Body of pancreas (tissue), 4 donors: ENCODE measurements at regions not wholly inside any gene's neighbourhood (a gene's known extent, or its start where the extent isn't known, plus 50 kb on each side); places are given as distances from the start of the nearest gene placed in this dataset.

ENCODE experiments used
- POLR2A ChIP-seq, 3 donors: fragments of 450-650 bp; IDR thresholded peaks; one replicate each; pipeline ENCODE4 v1.6.1; 2016; ENCODE audit warnings: antibody characterized with exemption in 3 of 3, mild to moderate bottlenecking in 2 of 3
- TF ChIP-seq, protein P1 (sequence below), 7 experiments: fragments of 450-650 bp in 4 of 7; fragments of 200-600 bp in 3 of 7; sonication (generic) in 3 of 7; IDR thresholded peaks; one replicate each; pipeline ENCODE4 v1.5.1; 2016 to 2019; ENCODE audit warnings: antibody characterized with exemption in 7 of 7

DNA sequence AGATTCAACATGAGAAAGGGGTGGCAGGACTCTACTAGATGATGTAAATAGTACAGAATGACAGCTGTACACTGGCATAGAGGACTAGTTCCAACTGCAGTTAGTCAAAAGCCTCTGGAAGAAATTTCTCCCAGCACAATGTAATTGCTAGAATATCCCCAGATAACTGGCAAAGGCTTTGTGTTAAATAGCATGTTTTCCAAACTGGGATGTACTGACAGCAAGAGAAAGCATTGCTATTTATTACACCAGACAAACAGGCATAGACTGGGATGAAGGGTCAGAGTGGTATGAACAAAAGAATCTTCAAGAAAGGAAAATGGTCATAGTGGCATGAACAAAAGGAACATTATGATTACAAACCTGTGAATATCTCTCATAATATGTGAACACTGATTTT lies 115.9 kb upstream of the CXADR start:
- TF ChIP-seq, protein P1, sequence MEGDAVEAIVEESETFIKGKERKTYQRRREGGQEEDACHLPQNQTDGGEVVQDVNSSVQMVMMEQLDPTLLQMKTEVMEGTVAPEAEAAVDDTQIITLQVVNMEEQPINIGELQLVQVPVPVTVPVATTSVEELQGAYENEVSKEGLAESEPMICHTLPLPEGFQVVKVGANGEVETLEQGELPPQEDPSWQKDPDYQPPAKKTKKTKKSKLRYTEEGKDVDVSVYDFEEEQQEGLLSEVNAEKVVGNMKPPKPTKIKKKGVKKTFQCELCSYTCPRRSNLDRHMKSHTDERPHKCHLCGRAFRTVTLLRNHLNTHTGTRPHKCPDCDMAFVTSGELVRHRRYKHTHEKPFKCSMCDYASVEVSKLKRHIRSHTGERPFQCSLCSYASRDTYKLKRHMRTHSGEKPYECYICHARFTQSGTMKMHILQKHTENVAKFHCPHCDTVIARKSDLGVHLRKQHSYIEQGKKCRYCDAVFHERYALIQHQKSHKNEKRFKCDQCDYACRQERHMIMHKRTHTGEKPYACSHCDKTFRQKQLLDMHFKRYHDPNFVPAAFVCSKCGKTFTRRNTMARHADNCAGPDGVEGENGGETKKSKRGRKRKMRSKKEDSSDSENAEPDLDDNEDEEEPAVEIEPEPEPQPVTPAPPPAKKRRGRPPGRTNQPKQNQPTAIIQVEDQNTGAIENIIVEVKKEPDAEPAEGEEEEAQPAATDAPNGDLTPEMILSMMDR (IDR thresholded peaks at IDR 0.05) = no peak
- TF ChIP-seq POLR2A (IDR thresholded peaks at IDR 0.05) = no peak
